ENCODE measurements at regions not wholly inside any gene's neighbourhood (a gene's known extent, or its start where the extent isn't known, plus 50 kb on each side); places are given as distances from the start of the nearest gene placed in this dataset.
"Not testable (repeated sequence)": the region's sequence is repeated elsewhere in the genome, so short reads cannot be mapped to it uniquely, and the experiment has no call there.

DNA sequence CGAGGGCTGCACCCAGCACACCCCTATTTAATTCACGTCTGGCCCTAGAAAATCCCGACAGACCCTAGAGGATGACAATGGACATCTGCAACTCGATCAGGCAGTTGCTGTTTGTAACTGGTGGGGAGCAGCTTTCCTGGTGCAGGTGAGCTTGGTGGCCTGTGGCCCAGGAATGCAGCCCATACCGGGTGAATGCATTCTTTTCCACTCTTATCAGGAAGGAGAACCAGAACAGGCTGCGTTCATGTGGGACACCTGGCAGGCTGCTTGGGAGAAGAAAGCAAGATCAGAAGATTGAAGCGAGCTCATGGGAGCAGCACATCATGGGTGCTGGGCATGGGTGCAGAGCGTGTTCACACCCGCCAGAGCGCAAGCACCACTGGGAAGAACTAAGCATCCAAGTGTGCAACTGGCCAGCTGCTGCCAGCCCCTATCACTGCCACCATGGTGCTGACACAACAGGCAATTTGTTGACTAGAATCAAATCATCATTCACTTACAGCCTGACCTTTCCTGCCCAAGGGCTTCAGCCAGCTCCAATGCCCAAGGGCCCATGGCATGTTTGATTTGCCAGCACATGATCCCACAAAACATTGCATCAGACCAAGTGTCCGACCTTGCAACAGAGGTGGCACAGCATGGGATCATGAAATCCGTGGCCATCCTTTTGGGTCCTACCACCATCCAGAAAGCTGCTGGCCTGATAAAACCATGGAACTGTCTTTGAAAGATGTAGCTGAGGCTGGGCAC is 241.7 kb upstream of the ID2 start:
- intact Hi-C loops (cut with micrococcal nuclease): no loop called here

DNA sequence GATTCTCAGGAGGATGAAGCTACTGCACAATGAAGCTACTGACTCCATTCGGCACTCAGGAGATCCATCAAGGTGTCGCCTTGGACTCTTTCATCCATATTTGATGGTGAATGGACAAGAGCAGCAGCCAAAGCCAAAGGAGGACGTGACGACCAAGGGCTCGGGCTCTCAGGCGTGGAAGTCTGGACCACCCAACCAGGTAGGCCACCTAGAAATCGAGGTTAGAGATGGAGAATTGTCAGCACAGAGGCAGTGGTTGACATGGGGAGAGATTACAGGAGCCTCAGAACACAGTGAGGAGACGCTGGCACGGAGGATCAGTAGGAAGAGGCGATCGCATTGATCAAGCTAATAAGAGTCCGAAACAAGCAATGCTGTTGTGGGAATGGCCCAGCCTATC is 240.5 kb upstream of the ID2 start:
- intact Hi-C loops (cut with micrococcal nuclease): no loop called here

DNA sequence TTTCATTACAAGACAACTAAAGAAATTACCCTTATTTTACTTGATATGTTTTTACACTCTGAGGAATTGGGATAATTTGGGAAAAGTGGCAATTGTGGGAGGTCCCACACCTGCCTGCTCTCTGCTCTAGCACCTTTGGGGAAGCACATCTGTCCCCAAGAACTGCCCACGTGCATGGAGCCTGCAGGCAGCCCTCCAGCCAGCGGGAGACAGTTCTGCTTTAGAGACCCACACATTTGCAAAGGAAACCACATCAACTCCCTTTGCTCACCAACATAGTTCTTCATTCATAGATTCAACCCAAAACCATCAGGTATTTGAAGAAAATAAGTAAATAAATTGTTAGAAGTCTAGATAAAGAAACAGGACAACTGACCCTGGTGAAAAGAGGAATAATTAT is 239.9 kb upstream of the ID2 start:
- intact Hi-C loops (cut with micrococcal nuclease): no loop called here

DNA sequence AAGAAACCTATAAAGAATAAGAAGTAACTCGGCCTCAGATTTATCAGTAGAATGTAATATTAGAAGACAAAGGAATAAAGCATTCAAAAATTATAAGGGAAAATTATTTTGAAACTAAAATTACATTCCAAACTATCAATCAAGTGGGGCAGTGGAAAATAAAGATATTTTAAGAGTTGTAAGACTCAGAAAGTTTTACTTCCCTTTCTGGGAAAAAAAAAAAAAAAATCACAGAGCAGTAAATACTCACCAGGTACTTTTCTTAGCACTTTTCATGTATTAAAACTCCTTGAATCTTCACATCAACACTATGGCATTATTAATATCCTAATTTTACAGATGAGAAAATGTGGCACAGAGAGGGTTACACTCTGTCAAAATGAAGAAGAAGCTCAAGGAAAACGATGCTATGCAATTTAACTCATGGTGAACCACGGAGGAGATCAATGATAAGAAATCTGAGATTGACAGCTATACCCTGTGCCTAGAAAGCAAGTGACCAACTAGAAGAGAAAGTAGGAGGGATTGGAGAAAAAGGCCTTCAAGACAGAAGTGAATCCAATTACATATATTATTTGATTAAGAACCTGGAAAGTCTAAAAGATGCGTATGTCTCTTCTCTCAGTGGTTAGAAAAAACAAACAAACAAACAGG is 238.9 kb upstream of the ID2 start:
- intact Hi-C loops (cut with micrococcal nuclease): no loop called here

- intact Hi-C loops (cut with micrococcal nuclease): no loop called here
These were observed 236.3 kb upstream of the ID2 start for GRCh38 chr2:8445580-8445979.

DNA sequence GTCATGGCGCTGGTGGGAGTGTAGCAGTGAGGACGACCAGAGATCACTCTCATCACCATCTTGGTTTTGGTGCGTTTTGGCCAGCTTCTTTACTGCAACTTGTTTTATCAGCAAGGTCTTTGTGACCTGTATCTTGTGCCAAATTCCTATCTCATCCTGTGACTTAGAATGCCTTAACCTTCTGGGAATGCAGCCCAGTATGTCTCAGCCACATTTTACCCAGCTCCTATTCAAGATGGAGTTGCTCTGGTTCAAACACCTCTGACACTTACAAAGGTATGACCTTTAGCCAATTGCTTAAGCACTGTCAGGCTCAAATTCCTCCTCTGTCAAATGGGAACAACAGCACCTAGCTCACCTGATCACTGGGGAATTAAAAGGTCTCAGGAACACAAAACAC is 235.1 kb upstream of the ID2 start:
- intact Hi-C loops (cut with micrococcal nuclease): not testable (repeated sequence)

GRCh38 chr2:8447610-8448221 is 234.1 kb upstream of the ID2 start:
- intact Hi-C loops (cut with micrococcal nuclease): no loop called here

DNA sequence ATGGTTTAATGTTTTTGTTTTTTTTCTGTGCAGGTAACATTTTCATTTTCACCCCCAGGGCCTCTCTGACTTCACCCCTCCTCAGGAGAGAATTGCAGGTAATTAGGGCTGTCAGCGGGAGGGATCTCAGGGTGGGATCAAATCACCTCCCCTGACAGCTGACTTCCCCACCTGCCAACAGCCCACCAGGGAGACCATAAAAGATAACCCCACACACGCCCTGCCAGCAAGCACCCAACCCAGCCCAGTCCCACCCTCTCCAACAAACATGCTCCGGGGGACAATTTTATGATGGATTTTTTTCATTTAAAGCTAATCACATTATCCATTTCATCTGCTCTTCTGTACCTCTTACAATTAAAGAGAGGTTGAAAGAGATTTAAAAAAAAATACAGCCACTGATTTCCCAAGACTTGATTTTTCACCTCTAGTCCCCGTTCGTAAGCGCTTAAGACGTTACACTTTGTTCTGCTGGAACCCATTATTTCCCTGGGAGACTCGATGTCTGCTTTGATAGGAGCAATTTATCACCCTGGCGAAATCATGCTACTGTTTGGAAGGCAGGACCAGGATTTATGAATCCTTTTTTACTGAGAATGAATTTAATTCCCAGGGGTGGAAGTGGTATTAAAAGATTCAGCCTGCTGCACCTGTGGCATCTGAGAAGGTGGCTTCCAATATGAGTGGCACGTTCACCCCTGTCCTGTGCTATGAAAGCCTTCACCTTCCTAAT is 232.9 kb upstream of the ID2 start:
- intact Hi-C loops (cut with micrococcal nuclease): no loop called here

- intact Hi-C loops (cut with micrococcal nuclease): no loop called here
These were observed 230.6 kb upstream of the ID2 start for GRCh38 chr2:8451273-8451672.

GRCh38 chr2:8452296-8452695 is 229.6 kb upstream of the ID2 start:
- intact Hi-C loops (cut with micrococcal nuclease): no loop called here

- intact Hi-C loops (cut with micrococcal nuclease): no loop called here
These were observed 228.6 kb upstream of the ID2 start for GRCh38 chr2:8452979-8453903.

DNA sequence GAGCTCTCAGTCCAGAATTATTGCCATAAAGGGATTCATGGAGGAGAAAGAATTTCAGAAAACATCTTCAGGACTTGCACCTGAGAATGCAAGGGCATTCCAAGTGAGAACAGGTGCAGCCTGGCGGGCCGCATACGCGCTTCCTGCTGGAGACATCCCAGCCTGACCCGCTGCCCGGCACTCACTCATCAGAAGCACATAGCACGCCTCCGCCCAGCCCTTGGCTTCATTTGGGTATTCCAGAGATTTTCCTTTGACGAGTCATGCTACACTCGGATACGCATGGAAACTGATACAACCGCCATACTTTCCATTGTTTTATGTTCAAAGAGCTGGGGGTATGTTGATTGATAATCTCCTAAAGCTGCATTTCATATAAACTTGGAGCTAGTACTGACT is 228.0 kb upstream of the ID2 start:
- intact Hi-C loops (cut with micrococcal nuclease): no loop called here

DNA sequence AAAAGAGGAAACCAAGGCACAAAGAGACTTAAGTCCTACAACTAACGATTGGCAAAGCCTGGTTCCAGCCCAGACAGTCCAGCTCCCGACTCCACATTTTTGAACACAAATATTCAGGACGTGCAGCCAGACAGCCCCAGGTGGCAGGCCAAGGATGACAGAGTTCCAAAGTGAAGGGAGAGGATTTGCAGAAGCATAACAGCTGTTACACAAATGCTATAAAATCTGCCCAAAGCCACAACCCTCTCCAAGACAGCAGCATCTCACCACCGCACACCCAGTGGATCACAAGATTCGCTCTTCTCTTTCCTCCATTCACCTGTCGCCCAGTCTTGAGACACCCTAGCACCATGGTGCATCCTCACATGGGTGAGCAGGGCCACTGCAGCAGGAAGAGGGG is 227.1 kb upstream of the ID2 start:
- intact Hi-C loops (cut with micrococcal nuclease): no loop called here

GRCh38 chr2:8455236-8456150 is 226.4 kb upstream of the ID2 start:
- intact Hi-C loops (cut with micrococcal nuclease): loop anchor here (1.0 to 2.0 kb wide), 8 partner anchors 22 to 230 kb away; no protein-coding TSS in a partner anchor

DNA sequence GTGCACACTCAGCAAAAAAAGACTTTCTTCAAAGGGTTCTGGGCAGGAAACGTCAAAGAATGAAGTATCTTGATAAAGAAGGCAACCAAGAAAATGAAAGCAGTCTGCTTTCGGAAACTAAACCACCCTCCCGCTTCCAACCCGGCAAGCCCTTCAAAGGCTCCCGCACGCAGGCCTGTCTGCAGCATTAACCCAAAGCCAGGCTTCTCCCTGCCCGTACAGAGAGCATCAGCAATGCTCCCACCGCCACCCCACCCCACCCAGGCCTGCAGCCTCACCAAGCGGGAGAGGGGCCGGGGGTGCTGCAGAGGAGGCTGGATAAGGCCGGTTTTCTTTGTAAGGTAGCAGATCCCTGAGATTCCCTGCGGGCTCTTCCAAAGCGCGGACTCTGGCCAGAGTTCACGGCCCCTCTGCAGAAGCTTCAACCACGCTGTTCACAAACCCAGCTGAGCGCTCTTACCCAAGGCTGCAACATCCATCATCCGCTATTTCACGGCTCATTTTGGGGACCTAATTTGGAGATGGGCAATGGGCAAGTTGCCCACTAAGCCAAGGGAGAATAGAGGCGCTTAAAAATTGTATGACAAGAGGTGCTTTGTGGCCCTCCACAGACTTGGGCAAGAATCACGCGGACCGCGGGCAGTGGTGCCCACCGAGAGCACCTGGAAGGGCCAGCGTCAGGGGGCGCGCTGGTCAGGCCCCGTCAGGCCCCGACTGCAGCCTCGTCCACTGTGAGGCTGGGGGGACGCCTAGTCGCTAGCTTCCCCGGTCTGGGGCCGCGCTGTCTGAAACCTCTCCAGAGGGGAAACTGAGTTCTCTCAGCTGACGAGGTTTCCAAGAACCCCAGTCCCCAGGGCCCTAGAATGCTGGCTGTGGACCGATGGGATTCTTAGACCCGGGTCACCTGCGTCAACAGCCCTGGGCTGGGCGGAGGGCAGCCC is 225.4 kb upstream of the ID2 start:
- intact Hi-C loops (cut with micrococcal nuclease): loop anchor here (1.0 to 2.0 kb wide), 8 partner anchors 23 to 229 kb away; no protein-coding TSS in a partner anchor

- intact Hi-C loops (cut with micrococcal nuclease): loop anchor here (2.0 kb wide), 1 partner anchor 58 kb away; no protein-coding TSS in a partner anchor
These were observed 224.8 kb upstream of the ID2 start for GRCh38 chr2:8457092-8457481.

GRCh38 chr2:8457699-8458502 is 224.0 kb upstream of the ID2 start:
- intact Hi-C loops (cut with micrococcal nuclease): loop anchor here (2.0 kb wide), 1 partner anchor 57 kb away; no protein-coding TSS in a partner anchor

Data from T-helper 1 cell treated with Interleukin-12 subunit alpha and Interleukin-12 subunit beta and Interleukin-4 antibody, amounts not matched to agents 30 ng/mL and 1 ng/mL, for 36 hours (primary cell).